GM18907 (cell line): ENCODE measurements at regions not wholly inside any gene's neighbourhood (a gene's known extent, or its start where the extent isn't known, plus 50 kb on each side); places are given as distances from the start of the nearest gene placed in this dataset.
"Not testable (repeated sequence)": the region's sequence is repeated elsewhere in the genome, so short reads cannot be mapped to it uniquely, and the experiment has no call there.

Experiments used
- ATAC-seq: cut with Tn5 transposase; IDR thresholded peaks from one replicate; pipeline ENCODE4 v1.9.1; 2021; ENCODE audit warnings: mild to moderate bottlenecking, moderate library complexity; ENCODE audit not compliant: unreplicated experiment

- no peak for ATAC-seq
These were observed 373.4 kb upstream of the NOX3 start for GRCh38 chr6:155828989-155829388.

- ATAC-seq = no peak
These were observed 363.1 kb upstream of the NOX3 start for GRCh38 chr6:155818698-155819097.

- no peak for ATAC-seq
These were observed 357.9 kb upstream of the NOX3 start for GRCh38 chr6:155813548-155813947.

GRCh38 chr6:155807243-155807642, 351.6 kb upstream of the NOX3 start:
- no peak for ATAC-seq

- no peak for ATAC-seq
These were observed 345.4 kb upstream of the NOX3 start for GRCh38 chr6:155801046-155801445.

- not testable (repeated sequence) for ATAC-seq
These were observed 343.2 kb upstream of the NOX3 start for GRCh38 chr6:155798876-155799275.

GRCh38 chr6:155795173-155795796, 339.6 kb upstream of the NOX3 start:
- no peak for ATAC-seq

GRCh38 chr6:155791891-155792290, 336.3 kb upstream of the NOX3 start:
- no peak for ATAC-seq

- no peak for ATAC-seq
These were observed 335.5 kb upstream of the NOX3 start for GRCh38 chr6:155791186-155791585.

- ATAC-seq = no peak
These were observed 331.5 kb upstream of the NOX3 start for GRCh38 chr6:155787168-155787567.

GRCh38 chr6:155786528-155786927, 330.9 kb upstream of the NOX3 start:
- ATAC-seq = no peak

- no peak for ATAC-seq
These were observed 327.3 kb upstream of the NOX3 start for GRCh38 chr6:155782739-155783459.

- no peak for ATAC-seq
These were observed 326.7 kb upstream of the NOX3 start for GRCh38 chr6:155782320-155782731.

- no peak for ATAC-seq
These were observed 323.8 kb upstream of the NOX3 start for GRCh38 chr6:155779456-155779855.

- ATAC-seq = no peak
These were observed 322.7 kb upstream of the NOX3 start for GRCh38 chr6:155778336-155778735.

GRCh38 chr6:155771822-155772221, 316.2 kb upstream of the NOX3 start:
- ATAC-seq = peak; percentile 58

- ATAC-seq = no peak
These were observed 315.2 kb upstream of the NOX3 start for GRCh38 chr6:155770856-155771255.

GRCh38 chr6:155770313-155770712, 314.7 kb upstream of the NOX3 start:
- no peak for ATAC-seq

GRCh38 chr6:155765275-155766194, 309.9 kb upstream of the NOX3 start:
- no peak for ATAC-seq

GRCh38 chr6:155762649-155763048, 307.0 kb upstream of the NOX3 start:
- no peak for ATAC-seq

GRCh38 chr6:155755452-155755851, 299.8 kb upstream of the NOX3 start:
- no peak for ATAC-seq

- ATAC-seq = not testable (repeated sequence)
These were observed 293.1 kb upstream of the NOX3 start for GRCh38 chr6:155748778-155749177.
